IPS-NIHi11 (cell line): ENCODE measurements at regions not wholly inside any gene's neighbourhood (a gene's known extent, or its start where the extent isn't known, plus 50 kb on each side); places are given as distances from the start of the nearest gene placed in this dataset.

ENCODE experiments used
- DNase-seq: peaks from one replicate; pipeline ENCODE4 v3.0.0; 2012; ENCODE audit warnings: mixed read lengths, low spot score

GRCh38 chr6:88238065-88238464 is 71.9 kb upstream of the CNR1 start:
- peak; percentile 62 for DNase-seq

GRCh38 chr6:88236612-88237360 is 70.6 kb upstream of the CNR1 start:
- no peak for DNase-seq

- no peak for DNase-seq
Measured at GRCh38 chr6:88232753-88233152, 66.6 kb upstream of the CNR1 start.

- DNase-seq = no peak
Measured at GRCh38 chr6:88223298-88223697, 57.2 kb upstream of the CNR1 start.

- peak; percentile 58 for DNase-seq
Measured at GRCh38 chr6:88220493-88220892, 54.3 kb upstream of the CNR1 start.

GRCh38 chr6:88216182-88216581 is 50.0 kb upstream of the CNR1 start:
- DNase-seq = no peak
